ENCODE measurements at regions not wholly inside any gene's neighbourhood (a gene's known extent, or its start where the extent isn't known, plus 50 kb on each side); places are given as distances from the start of the nearest gene placed in this dataset.

DNA sequence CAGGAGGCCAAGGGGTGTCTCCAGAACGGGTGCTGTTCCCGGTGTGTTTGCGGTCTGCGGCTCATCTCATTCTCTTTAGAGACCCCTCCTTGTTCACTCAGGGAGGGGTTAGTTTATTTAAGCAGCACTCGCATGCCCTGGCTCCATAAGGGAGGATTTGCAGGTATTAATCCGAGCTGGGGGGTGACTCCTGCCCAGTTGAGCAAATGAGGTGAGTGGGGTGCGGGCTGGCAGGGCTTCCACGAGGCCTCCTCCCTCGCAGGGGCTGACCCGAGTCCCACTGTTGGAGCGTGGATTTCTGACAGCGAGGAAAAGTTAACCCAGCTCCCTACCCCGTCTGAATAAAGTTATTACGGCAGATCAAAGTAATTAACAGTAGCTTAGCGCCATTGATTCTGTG is 371.8 kb upstream of the SALL3 start:
- TF ChIP-seq, protein P1, sequence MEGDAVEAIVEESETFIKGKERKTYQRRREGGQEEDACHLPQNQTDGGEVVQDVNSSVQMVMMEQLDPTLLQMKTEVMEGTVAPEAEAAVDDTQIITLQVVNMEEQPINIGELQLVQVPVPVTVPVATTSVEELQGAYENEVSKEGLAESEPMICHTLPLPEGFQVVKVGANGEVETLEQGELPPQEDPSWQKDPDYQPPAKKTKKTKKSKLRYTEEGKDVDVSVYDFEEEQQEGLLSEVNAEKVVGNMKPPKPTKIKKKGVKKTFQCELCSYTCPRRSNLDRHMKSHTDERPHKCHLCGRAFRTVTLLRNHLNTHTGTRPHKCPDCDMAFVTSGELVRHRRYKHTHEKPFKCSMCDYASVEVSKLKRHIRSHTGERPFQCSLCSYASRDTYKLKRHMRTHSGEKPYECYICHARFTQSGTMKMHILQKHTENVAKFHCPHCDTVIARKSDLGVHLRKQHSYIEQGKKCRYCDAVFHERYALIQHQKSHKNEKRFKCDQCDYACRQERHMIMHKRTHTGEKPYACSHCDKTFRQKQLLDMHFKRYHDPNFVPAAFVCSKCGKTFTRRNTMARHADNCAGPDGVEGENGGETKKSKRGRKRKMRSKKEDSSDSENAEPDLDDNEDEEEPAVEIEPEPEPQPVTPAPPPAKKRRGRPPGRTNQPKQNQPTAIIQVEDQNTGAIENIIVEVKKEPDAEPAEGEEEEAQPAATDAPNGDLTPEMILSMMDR (IDR thresholded peaks at IDR 0.05): no peak
- intact Hi-C loops (cut with DNase I, micrococcal nuclease): no loop called here
- H3K36me3 ChIP-seq (ENCODE audit: low read depth): no peaks in the 10 kb centered on the region
- no peak for DNase-seq
- H3K4me3 ChIP-seq: no peak overlapping the region
- peaks cover 5% of the 10 kb centered on the region for H3K9me3 ChIP-seq
- ATAC-seq: no peak
- H3K4me1 ChIP-seq (ENCODE audit: low read depth): no peaks in the 10 kb centered on the region

DNA sequence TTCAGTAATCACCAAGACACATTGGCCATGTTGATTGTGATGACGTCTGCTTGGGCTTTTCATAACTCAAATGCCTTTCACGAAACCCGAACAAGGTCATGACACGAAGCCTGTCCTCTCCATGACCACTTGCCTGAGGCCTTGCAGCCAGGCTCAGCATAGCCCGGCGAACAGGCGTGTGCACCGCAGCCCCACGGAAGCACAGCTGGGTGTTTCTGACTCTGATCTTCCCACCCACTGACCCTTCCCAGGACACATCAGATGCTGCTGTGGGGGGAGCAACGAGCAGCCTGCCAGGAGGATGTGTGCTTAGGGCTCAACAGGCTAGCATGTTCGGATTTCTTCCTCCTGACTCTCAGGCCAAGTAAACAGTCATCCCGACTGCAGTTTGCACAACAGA is 369.4 kb upstream of the SALL3 start:
- TF ChIP-seq, protein P1 (IDR thresholded peaks at IDR 0.05): no peak
- Histone ChIP-seq H3K4me3 (no peak overlapping the region), H3K4me1 (ENCODE audit: low read depth) (no peaks in the 10 kb centered on the region), H3K9me3 (peaks cover 4% of the 10 kb centered on the region), H3K36me3 (ENCODE audit: low read depth) (no peaks in the 10 kb centered on the region)
- DNase-seq (no peak), ATAC-seq (no peak)
- intact Hi-C loops (cut with DNase I, micrococcal nuclease): no loop called here

DNA sequence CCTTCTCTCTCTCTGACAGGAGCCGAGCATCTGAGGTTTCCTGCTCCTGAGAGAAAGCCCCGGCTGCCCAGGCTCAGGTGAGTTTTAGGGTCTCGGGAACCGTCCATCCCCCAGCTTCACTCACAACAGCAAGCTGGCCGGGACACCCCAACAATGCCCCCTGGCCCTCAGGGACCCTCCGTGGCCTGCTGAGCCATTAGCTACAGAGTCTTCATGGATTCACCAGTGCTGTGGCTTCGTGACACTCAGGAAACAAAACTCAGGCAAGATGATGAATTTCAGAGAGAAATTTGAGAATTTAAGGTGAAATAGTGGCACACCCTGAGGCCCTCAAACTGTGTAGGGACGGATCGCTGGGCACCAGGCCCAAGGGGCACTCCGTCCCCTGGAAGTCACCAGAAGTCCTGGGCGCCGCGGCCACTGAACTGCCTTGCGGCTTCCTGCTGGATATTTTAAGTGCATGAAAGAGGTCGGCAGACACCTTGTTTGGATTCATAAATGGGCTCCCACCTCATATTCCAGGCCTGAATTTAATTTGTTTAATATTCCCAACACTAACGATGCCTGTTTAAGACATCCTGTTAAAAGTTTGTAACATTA is 368.3 kb upstream of the SALL3 start:
- Histone ChIP-seq H3K4me1 (ENCODE audit: low read depth) (no peaks in the 10 kb centered on the region), H3K9me3 (no peaks in the 10 kb centered on the region), H3K36me3 (ENCODE audit: low read depth) (no peaks in the 10 kb centered on the region), H3K4me3 (no peak overlapping the region)
- DNase-seq: no peak
- no peak for ATAC-seq
- TF ChIP-seq, protein P1 (IDR thresholded peaks at IDR 0.05): no peak
- intact Hi-C loops (cut with DNase I, micrococcal nuclease): no loop called here

DNA sequence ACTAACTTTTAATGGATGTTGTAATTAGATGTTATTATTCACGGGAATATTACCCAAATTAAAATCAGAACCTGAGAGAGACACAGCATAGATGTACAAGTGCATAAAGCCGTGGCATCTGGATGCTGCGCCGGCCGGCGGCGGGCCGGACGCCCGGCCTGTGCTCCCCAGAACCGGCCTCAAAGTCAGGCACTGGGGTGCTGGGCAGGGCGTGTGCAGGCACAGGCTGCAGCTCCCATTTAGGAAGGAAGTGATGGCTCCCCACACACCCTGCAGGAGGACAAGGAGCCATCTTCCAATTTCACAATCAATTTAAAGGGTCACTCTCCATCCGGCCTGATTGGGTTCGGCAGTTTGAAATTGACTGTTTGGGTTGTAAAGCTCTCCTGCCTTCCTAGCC is 367.7 kb upstream of the SALL3 start:
- Histone ChIP-seq H3K36me3 (ENCODE audit: low read depth) (no peaks in the 10 kb centered on the region), H3K9me3 (no peaks in the 10 kb centered on the region), H3K4me1 (ENCODE audit: low read depth) (no peaks in the 10 kb centered on the region), H3K4me3 (no peak overlapping the region)
- DNase-seq: no peak
- no peak for ATAC-seq
- intact Hi-C loops (cut with DNase I, micrococcal nuclease): no loop called here
- TF ChIP-seq, protein P1 (IDR thresholded peaks at IDR 0.05): no peak

DNA sequence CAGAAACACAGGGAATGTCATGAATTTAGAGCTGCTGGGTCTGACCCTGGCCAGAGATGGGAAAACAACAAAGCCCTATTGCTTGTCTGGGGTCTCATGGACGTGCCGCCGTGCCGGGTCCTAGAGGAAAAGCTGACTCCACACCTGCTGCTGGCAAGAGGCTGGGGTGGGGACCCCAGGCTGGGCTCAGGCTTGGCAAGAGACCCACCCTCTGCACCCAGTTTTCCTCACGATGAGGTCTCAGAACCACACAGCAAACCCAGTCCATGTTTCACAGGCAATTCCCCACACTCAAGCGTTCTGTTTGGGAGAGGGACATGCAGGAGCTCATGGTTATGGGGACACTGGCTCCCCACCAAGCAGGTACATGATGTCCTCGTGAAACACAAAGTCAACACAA is 367.3 kb upstream of the SALL3 start:
- DNase-seq (no peak), ATAC-seq (no peak)
- no peaks in the 10 kb centered on the region for H3K4me1 ChIP-seq (ENCODE audit: low read depth)
- H3K4me3 ChIP-seq: no peak overlapping the region
- TF ChIP-seq, protein P1 (IDR thresholded peaks at IDR 0.05): no peak
- H3K36me3 ChIP-seq (ENCODE audit: low read depth): no peaks in the 10 kb centered on the region
- intact Hi-C loops (cut with DNase I, micrococcal nuclease): no loop called here
- H3K9me3 ChIP-seq: no peaks in the 10 kb centered on the region

DNA sequence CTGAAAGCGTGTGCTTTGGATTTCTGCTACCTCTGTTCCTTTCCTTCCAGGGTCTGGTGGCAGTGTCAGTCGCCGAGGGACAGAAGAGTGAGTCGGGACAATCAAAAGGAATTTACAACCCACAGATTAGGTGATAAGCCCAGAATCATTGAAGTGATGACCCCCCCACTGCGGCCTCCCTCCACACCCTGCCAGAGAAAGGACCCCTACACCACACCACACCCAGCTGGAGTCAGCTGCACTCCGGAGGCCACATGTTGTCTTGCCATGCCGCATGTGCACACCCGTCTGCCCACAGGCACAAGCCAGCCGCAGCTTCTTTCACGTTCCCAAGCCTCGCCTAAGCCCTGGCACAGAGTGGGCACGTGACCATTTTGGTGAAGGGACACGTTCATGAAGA is 366.8 kb upstream of the SALL3 start:
- Histone ChIP-seq H3K4me3 (no peak overlapping the region), H3K9me3 (peaks cover 2% of the 10 kb centered on the region), H3K4me1 (ENCODE audit: low read depth) (no peaks in the 10 kb centered on the region), H3K36me3 (ENCODE audit: low read depth) (no peaks in the 10 kb centered on the region)
- intact Hi-C loops (cut with DNase I, micrococcal nuclease): no loop called here
- no peak for DNase-seq
- TF ChIP-seq, protein P1 (IDR thresholded peaks at IDR 0.05): no peak
- no peak for ATAC-seq
